ENCODE measurements at regions not wholly inside any gene's neighbourhood (a gene's known extent, or its start where the extent isn't known, plus 50 kb on each side); places are given as distances from the start of the nearest gene placed in this dataset.

DNA sequence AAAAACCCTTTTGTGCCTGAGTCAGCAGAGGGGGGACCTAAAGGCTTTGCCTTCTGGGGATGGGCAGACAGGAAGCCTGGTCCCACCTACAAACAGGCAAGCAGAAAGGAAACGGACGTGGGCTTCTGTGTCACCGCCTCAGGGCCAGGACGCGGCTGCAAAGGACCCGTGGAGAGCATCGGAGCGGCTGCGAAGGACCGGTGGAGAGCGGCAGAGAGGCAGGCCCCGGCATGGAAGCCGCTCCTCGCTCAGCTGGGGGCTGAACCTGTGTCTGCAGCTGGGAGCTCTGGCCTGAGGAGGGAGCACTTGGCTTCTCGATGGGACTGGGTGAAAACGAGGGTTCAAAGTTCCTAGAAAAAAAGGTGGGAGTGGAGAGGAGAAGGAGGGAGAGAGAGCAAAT is 125.4 kb upstream of the PPP2R2D start:
- POLR2A ChIA-PET: no interaction called here
- CTCF ChIA-PET: no interaction called here

DNA sequence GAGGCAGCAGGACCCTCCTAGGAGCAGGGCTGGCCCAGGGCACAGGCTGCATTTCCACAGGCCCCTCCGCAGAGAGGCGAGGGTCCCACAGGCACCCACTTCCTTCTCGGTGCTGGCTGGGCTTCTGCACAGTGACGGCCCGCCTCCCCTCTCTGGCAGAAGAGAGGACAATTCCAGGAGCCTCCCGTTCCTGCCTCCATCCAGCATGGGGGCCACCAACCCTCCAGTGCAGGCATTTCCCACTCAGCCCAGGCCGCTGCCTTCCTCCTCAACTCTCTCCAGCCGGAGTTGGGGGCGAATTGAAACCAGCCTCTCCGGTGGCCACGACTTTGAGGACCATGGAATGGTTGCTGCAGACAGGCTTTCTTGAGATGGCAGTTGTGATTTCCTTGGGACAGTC is 125.0 kb upstream of the PPP2R2D start:
- ChIA-PET CTCF (no interaction called here), POLR2A (no interaction called here)

DNA sequence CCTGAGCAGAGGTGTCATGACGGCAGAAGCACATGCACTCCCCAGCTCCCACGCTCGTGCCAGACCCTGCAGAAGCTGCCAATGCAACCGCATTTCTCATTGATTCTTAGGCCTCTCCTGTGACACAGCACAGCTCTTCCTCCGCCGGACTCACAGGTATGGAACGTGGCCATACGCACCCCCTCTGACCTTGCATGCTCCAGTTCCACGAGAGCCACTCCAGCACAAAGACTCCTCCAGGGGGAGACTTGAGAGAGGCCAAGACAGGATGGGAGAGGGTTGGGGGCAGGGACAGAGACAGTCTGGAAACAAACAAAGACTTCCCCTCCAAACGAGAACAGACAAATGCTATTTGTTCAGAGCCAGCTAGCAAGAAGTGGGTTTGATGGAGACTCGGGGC is 124.3 kb upstream of the PPP2R2D start:
- ChIA-PET CTCF (interaction anchor here (1.8 kb wide), 1 partner anchor 10 kb away, joined by 4 read pairs; no protein-coding TSS in a partner anchor), POLR2A (no interaction called here)

DNA sequence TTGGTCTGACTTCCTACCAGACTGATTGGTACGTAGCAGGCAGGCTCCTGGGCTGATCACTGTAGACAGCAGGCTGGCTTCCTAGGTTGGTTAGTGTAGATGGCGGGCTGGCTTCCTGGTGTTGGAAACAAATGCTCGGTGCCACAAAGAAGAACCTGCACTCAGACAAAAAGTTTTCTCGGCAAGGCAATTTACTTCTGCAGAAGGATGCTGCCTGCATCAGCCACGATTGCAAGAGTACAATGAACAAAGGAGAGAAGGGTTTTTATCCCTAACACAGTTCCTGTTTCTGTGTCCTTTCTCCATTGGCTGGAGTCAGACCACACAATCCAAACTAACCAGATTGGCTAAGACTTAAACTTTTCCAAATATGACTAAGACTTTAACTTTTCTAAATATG is 123.6 kb upstream of the PPP2R2D start:
- ChIA-PET POLR2A (no interaction called here), CTCF (interaction anchor here (1.8 kb wide), 1 partner anchor 9 kb away, joined by 4 read pairs; no protein-coding TSS in a partner anchor)

DNA sequence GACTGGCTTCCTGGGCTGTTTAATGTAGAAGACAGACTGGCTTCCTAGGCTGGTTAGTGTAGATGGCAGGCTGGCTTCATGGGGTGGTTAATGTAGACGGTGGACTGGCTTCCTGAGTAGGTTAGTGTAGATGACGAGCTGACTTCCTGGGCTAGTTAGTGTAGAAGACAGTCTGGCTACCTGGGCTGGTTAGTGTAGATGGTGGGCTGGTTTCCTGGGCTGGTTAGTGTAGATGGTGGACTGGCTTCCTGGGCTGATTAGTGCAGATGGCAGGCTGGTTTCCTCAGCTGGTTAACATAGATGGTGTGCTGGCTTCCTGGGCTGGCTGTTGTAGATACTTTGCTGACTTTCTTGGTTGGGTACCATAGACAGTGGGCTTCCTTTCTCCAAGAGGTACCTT is 122.9 kb upstream of the PPP2R2D start:
- CTCF ChIA-PET: interaction anchor here (1.8 kb wide), 1 partner anchor 8 kb away, joined by 4 read pairs; no protein-coding TSS in a partner anchor
- POLR2A ChIA-PET: no interaction called here

DNA sequence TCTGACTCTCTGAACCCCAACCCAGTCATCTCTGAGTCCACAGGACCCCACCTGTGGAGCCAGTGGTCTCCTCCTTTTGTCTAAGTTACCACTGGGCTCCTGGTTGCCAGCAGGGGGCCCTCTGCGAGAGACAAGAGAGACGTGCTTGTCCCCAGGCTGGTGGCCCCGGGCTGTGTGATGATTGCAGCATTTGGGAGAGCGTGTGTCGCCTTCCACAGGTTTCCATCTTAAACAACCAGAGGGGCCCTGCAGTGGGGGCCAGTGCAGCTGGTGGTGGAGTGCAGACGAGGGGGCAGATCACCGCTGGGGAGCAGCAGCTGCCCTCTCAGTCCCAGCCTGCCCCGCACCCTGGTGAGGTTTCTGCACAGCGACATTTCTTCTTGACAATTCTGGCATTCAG is 122.4 kb upstream of the PPP2R2D start:
- ChIA-PET POLR2A (no interaction called here), CTCF (no interaction called here)

DNA sequence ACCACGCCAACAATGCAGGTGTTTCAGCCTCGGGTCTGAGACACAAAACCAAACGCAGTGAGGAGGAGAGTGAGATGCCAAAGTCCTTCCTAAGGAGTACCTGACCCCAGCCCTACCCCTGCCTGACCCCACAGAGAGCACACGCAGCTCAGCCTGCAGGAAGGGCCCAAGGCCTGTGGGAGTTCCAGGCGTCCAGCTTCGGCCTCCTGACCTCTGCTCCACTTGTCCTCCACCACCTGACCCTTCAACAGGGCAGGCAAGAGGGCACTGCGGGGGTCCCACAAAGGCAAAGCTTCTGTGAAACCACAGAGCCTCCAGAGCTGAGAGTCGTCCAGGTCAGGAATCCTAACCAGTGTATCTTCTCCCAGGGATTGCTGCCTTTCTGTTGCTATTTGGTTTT is 122.0 kb upstream of the PPP2R2D start:
- POLR2A ChIA-PET: no interaction called here
- CTCF ChIA-PET: no interaction called here

DNA sequence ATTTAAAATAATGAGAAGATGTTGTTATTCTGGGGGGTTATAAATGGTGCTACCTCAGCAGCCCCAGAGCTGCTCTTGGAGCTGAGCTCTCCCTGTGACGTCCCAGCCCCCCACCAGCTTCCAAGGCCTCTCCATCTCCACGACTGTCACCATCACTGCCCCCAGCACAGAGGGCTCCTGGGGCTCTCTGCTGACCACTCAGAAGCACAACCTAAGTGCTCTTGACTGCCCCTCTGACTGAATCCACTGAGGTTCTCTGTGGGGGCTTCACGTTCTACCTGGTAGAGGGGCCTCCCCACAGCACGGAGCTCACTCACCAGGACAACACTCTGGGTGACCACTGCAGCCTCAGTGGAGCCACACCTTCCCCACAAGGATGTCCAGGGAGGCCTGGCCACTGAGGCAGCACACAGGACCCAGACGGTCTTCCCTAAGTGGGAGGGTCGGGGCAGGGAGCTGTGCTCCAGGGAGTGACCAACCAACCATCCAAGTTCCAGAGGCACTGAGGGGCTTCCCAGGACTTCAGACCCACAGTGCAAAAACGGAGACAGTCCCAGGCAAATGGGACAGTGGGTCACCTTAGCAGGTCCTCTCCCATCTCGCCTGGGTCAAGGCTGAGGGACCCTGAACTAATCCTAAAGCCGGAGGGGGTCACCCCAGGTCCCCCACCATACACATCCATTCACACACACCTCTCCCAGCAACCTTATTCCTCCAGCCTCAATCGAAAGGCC is 121.0 kb upstream of the PPP2R2D start:
- ChIA-PET CTCF (no interaction called here), POLR2A (no interaction called here)

DNA sequence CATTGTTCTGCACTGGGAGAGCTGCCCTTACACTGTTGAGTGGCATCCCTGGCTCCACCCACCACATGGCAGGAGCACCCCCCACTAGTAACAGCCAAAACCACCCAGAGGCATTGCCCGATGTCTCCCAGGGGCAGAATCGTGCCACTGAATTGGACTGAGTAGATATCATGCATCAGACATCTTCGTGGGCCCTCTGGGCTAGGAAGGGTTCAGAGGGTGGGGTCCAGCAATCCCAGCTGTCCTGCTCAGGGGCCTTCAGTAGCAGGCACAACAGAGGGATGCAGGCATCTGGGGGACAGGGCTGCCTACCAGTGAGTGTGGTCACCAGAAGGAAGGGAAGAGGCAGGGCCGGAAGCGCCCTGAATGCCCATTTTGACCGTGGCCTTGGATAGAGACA is 119.7 kb upstream of the PPP2R2D start:
- CTCF ChIA-PET: no interaction called here
- POLR2A ChIA-PET: no interaction called here

DNA sequence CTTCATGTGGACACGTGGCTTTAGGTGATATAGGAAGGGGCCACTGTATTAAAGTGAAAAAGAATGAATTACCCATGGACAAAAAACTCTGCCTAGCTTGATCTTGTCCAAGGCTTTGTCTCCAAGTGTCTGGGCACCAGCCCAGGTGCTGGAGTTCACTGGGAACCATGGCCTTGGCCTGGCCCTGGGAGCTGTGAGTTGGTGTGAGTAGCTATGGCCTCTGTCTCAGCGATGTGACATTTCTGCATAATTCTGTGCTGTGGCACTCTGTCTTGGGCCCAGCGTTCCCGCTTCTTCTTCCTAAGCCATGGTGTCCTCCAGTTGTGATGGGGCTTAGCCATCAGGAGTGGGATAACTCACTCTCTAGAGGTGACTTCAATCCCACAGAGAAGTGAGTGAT is 119.0 kb upstream of the PPP2R2D start:
- ChIA-PET CTCF (no interaction called here), POLR2A (no interaction called here)

DNA sequence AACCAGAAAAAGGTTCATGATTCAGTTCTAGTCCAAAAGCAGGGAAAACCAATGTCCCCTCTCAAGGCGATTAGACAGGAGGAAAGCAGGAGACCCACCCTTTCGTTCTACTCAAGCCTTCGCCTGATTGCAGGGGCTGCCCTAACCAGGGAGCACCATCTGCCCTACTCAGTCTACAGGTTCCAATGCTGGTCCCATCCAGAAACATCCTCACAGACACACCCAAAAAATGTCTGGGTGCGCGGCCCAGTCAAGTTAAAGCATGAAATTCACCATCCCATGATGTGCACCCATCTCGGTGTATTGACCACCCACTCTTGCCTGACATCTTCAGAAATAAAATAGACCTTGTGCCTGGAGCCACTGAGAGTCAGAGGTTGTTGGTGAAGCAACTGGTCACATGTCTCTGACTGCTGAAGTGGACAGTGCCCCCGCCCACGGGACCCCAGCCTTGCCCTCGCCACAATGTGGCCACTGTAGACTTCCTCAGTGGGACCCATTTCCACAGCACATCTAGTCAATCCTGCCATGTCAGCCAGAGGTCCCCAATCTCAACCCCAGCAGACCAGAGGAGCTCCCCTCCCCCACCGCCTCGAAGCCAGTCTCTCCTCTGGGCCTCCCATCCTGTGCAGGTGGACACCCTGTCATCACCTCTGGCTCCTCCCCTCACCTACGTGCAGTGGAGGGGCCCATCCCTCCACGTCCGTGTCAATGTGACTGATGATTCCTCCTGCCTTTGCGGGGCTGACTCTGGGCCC is 116.3 kb upstream of the PPP2R2D start:
- POLR2A ChIA-PET: no interaction called here
- CTCF ChIA-PET: no interaction called here

DNA sequence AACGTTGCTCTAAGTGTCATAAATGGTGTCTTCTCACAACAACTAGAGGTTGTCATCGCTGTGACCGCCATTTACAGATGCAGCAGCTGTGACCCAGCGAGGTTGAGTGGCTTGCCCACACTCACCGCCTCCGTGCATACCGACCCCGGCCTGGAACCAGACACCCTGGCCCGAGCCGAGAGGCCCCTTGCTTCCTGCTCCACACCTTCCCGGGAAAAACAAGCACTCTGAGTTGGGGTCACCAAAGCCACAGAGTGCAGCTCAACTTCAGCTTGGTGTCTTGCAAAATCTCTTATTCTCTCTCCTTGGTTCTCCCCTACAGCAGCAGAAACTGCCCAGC is 115.7 kb upstream of the PPP2R2D start:
- CTCF ChIA-PET: no interaction called here
- POLR2A ChIA-PET: no interaction called here

DNA sequence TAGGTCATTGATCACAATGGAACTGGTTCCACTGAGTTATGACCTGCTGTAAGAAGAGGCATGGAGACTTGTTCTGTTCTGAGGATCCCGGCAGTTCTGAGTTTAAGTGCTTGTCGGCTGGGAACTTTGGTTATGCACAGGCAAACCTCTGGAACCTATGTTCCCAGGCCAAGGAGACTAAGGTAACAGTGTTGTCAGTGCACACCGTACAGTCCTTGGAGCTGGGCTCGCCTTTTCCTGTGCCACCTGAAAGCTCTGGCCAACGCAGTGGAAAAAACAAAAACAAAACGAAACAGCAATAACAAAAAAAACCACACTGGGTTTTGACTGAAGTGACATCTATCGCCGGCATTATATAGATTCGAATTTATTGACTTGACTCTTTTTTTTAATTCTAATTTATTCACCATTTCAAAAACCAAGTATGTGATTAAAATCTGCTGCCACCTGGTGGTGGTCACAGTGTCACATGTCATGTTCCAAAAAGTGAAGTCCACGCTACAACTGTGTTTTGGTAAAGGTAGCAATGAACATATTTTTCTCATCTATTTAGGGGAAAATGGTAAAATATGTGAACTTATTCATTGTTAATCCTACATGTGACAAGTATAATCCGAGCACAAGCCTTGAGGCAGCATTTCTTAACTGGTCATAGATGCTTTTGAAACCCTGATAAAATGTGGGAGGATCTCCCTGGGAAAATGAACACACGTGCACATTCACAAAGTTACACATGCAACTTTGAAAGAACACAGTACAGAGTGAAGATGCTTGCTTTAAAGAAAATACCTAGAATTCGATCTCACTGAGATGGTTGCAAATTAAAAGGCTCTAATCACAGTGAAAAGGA is 113.8 kb upstream of the PPP2R2D start:
- POLR2A ChIA-PET: no interaction called here
- CTCF ChIA-PET: interaction anchor here (1.3 kb wide), 1 partner anchor 10 kb away, joined by 4 read pairs; no protein-coding TSS in a partner anchor

DNA sequence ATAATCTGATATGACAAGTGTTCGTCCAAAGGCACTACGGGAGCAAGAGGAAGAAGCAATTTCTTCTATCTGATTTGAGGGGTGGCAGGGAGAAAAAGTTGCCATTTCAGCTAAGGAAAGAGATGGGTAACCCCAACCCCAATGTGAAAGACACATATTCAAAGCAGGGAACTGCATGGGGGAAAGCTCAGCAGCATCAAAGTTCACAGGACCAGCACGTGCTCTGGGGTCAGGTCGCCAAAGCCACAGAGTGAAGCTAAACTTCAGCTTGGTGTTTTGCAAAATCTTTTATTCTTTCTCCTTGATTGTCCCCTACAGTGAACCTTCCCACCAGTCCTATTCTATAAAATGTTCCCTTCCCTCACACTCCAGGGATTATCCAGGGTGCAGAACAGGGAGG is 112.8 kb upstream of the PPP2R2D start:
- POLR2A ChIA-PET: no interaction called here
- CTCF ChIA-PET: no interaction called here

DNA sequence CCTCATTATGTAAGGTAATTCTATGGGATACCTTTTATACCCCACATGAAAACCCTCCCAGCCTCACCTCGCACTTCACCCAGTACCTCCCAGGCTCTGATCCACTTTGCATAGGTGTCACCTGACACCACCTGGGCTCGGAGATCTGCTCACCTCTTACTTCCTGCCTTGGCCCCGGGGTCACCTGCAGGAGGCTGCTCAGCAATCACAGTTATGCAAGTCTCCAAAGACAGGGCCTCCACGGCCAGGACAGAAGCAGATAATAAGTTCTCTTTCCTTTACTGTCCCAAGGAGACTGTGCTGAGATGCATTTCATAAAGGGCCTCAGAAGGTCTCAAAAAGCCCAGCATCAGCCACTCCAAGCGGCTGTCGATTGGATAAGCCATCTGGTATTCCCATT is 112.4 kb upstream of the PPP2R2D start:
- ChIA-PET POLR2A (no interaction called here), CTCF (no interaction called here)

DNA sequence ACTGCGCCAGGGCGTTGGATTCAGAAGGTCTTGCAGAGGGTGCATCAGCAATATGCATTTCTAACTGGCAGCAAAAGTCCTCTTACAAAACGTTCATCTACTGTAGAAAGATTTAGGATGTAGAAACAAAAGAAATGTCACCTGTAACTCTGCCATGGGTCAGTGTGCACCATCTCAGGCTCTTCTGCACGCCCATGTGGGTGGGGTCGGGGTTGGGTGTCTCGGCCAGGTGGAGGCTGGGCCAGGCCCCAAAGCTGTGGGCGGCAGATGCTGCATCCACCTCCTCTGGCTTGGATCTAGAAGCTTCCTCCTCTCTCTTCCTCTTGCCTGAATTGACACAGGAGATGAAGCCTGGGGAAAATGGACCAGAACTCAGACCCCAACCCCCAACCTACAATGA is 111.3 kb upstream of the PPP2R2D start:
- CTCF ChIA-PET: no interaction called here
- POLR2A ChIA-PET: no interaction called here

DNA sequence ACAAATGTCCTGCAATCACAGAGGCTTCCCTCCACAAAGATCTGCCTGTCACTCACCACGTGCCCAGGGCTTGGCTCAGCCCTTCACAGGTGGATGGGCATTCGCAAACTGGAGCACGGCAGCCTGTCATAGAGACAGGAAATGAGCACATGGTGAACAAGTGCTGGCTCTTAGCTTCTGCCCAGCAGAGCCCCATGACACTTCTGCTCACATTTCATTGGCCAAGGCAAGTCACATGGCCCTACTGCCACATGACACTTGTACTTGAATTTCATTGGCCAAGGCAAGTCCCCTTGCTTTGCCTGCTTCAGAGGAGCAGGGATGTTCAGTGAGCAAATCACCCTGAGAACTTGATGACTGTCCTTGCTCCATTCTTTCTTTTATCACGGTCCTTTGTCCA is 110.8 kb upstream of the PPP2R2D start:
- CTCF ChIA-PET: no interaction called here

DNA sequence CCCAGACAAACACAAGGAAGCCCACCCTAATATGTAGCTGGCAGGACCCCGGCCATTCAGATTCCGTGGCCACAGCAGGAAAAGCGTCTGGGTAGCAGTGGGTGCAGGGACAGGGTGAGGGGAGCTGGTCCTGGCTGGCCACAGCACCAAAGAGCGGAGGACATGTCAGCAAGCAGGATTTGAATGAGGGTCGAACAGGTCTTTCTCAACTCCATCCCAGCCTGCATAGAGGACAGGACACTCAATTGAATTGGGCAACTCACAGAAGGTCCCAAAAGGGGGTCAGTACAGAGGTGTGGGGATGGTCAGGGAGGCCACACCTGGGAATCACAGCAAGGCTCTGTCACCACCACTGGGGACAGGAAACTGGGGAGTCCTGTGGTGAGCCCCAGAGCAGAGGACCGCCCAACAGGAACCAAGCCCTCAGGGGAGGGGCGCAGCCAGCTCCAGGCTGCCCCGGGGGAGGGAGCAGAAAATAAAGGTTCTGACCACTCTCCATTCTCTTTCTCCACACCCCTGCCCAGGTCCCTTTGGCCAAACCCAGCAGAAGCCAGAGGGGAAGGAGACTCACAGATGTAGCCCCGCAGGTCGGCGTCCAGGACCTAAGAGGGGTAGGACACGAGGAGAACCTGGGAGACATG is 108.7 kb upstream of the PPP2R2D start:
- POLR2A ChIA-PET: no interaction called here
- CTCF ChIA-PET: no interaction called here

More for the DNA sequence above, 110.8 kb upstream of the PPP2R2D start:
- POLR2A ChIA-PET: no interaction called here

DNA sequence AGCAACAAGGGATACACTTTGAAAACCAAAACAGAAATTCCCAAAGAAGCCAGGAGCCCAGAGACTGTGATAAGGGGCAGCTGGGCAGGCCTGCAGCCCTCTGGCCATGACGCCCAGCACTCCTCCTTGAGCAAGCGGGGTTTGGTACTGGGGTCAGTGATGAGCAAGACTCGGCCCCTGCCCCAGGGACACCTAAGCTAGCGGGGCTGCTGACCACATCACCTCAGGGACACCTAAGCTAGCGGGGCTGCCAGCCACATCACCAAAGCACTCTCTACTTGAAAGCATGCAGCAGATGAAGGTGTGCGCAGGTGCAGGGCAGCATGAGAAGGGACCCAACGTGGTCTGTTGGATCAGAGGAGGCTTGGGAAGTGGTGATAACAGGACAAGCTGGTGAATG is 108.0 kb upstream of the PPP2R2D start:
- CTCF ChIA-PET: no interaction called here

DNA sequence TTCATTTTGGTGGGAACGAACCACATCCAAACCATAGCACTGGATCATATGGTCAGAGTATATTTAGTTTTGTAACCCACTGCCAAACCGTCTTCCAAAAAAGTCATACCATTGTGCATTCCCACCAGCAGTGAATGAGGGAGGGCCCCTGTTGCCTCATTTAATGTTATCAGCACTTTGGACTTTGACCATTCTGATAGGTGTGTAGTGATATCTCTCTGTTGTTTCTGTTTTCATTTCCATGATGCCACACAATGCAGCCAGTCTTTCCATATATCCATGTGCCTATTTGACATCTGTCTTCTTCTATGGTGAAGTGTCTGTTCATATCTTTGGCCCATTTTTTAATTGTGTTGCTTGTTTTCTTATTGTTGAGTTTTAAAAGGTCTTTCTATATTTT is 105.0 kb upstream of the PPP2R2D start:
- ChIA-PET CTCF (no interaction called here), POLR2A (no interaction called here)

More for the DNA sequence above, 108.0 kb upstream of the PPP2R2D start:
- POLR2A ChIA-PET: no interaction called here

DNA sequence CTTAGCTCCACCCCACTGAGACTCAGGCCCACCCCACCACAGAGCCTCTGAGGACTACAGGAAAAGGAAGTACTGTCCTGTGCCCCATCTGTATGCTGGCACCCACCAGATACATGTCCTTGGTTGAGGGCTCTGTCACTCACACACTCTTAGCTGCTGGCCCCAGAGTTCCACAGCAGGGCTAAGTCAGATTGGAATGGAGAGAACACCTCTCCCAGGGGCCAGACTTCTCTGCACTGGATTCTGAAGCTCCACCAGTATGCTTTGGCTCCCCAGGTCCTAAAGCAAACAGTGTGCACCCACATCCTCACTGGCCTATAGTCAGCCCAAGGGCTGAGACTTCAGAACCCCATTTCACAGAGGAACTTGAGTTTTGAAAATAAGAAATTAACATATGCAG is 103.2 kb upstream of the PPP2R2D start:
- POLR2A ChIA-PET: no interaction called here

More for the DNA sequence above, 103.2 kb upstream of the PPP2R2D start:
- CTCF ChIA-PET: no interaction called here

Measured in activated CD8-positive, alpha-beta memory T cell treated with anti-CD3 and anti-CD28 coated beads for 36 hours (primary cell).